ENCODE measurements at regions not wholly inside any gene's neighbourhood (a gene's known extent, or its start where the extent isn't known, plus 50 kb on each side); places are given as distances from the start of the nearest gene placed in this dataset.

GRCh38 chr15:72852273-72852672 lies 68.7 kb upstream of the ADPGK start:
- TF ChIP-seq EZH2 (IDR thresholded peaks at IDR 0.05; ENCODE audit: low read depth) (no peak), CTCF (conservative IDR thresholded peaks at IDR 0.05) (no peak)
